Esophagus muscularis mucosa (tissue), 4 donors: ENCODE measurements at regions not wholly inside any gene's neighbourhood (a gene's known extent, or its start where the extent isn't known, plus 50 kb on each side); places are given as distances from the start of the nearest gene placed in this dataset.

Experiments used
- DNase-seq: peaks from one replicate; pipeline ENCODE4 v3.0.0-alpha.2; 2017; ENCODE audit errors: extremely low spot score
- H3K27ac ChIP-seq, 4 donors: fragments of 200-600 bp; sonication (generic); replicated peaks in 1 of 4; 1 replicate in 3 of 4; 2 replicates in 1 of 4; pipeline ENCODE4 v1.5.1; 2016 to 2019; ENCODE audit warnings: mild to moderate bottlenecking in 1 of 4
- H3K27me3 ChIP-seq, 4 donors: fragments of 200-600 bp; sonication (generic); one replicate each; pipeline versions ENCODE4 v1.5.1 to v1.6.0; 2016 to 2019
- H3K36me3 ChIP-seq, 4 donors: fragments of 200-600 bp; sonication (generic); one replicate each; pipeline ENCODE4 v1.5.1; 2016 to 2019
- H3K4me1 ChIP-seq, 4 donors: fragments of 200-600 bp; sonication (generic); one replicate each; pipeline ENCODE4 v1.5.1; 2016 to 2019
- H3K4me3 ChIP-seq, 4 donors: fragments of 200-600 bp; sonication (generic); 1 replicate in 2 of 4; 2 replicates in 2 of 4; pipeline ENCODE4 v1.5.1; 2016 to 2019; ENCODE audit warnings: mild to moderate bottlenecking in 4 of 4, moderate library complexity in 1 of 4
- H3K9me3 ChIP-seq, 4 donors: fragments of 200-600 bp; sonication (generic); 1 replicate in 3 of 4; 2 replicates in 1 of 4; pipeline ENCODE4 v1.5.1; 2016 to 2019
- CTCF ChIP-seq, 3 experiments: fragments of 200-600 bp in 2 of 3; fragments of 450-650 bp in 1 of 3; sonication (generic) in 2 of 3; IDR thresholded peaks; one replicate each; pipeline ENCODE4 v1.5.1; 2017 to 2019; ENCODE audit warnings: antibody characterized with exemption in 3 of 3, mild to moderate bottlenecking in 2 of 3, moderate library complexity in 1 of 3
- EP300 ChIP-seq: sonication (generic); formaldehyde crosslinking; IDR thresholded peaks from one replicate; pipeline ENCODE4 v1.6.1; 2017; ENCODE audit warnings: antibody characterized with exemption
- POLR2A ChIP-seq: fragments of 450-650 bp; IDR thresholded peaks from one replicate; pipeline ENCODE4 v1.6.1; 2017; ENCODE audit warnings: antibody characterized with exemption, moderate library complexity, mild to moderate bottlenecking, low read depth
- POLR2AphosphoS5 ChIP-seq, 2 donors: sonication (generic); formaldehyde crosslinking; IDR thresholded peaks; one replicate each; pipeline ENCODE4 v1.6.1; 2017; ENCODE audit warnings: antibody characterized with exemption in 2 of 2
- WGBS: methylation state at CpG from one replicate; pipeline ENCODE4 v1.1.5; 2018; 5-methylcytosine and 5-hydroxymethylcytosine counted together
- intact Hi-C: fragments of 100-400 bp; cut with DNase I; formaldehyde crosslinking; loops from one replicate; pipeline ENCODE4 v1.15.1; 2023

- DNase-seq = no peak
- Histone ChIP-seq H3K4me1 (no peaks in the 10 kb centered on the region), H3K9me3 (no peaks in the 10 kb centered on the region), H3K27me3 (no peaks in the 10 kb centered on the region), H3K4me3 (no peak overlapping the region), H3K27ac (no peak overlapping the region), H3K36me3 (no peaks in the 10 kb centered on the region)
- intact Hi-C loops = no loop called here
- TF ChIP-seq CTCF (IDR thresholded peaks at IDR 0.05) (no peak), POLR2AphosphoS5 (IDR thresholded peaks at IDR 0.05) (no peak), POLR2A (no peak), EP300 (no peak)
- 92% methylated on average over 7 of the region's 7 CpGs for WGBS
Measured at GRCh38 chr2:236767941-236768340, 198.3 kb downstream of the ACKR3 start.

- WGBS = 83% methylated on average over 4 of the region's 4 CpGs
- intact Hi-C loops = no loop called here
- H3K36me3 ChIP-seq = no peaks in the 10 kb centered on the region
- H3K4me3 ChIP-seq = no peak overlapping the region
- no peaks in the 10 kb centered on the region for H3K4me1 ChIP-seq
- H3K9me3 ChIP-seq = no peaks in the 10 kb centered on the region
- DNase-seq = no peak
- H3K27ac ChIP-seq = no peak overlapping the region
- TF ChIP-seq POLR2A (no peak), POLR2AphosphoS5 (IDR thresholded peaks at IDR 0.05) (no peak), EP300 (no peak), CTCF (IDR thresholded peaks at IDR 0.05) (no peak)
- H3K27me3 ChIP-seq = no peaks in the 10 kb centered on the region
Measured at GRCh38 chr2:236768393-236769140, 198.9 kb downstream of the ACKR3 start.

GRCh38 chr2:236769981-236770671, 200.5 kb downstream of the ACKR3 start:
- intact Hi-C loops = no loop called here

GRCh38 chr2:236772220-236772837, 202.7 kb downstream of the ACKR3 start:
- 85% methylated on average over 17 of the region's 17 CpGs for WGBS
- no peak for DNase-seq
- TF ChIP-seq POLR2A (no peak), EP300 (no peak), POLR2AphosphoS5 (IDR thresholded peaks at IDR 0.05) (no peak), CTCF (IDR thresholded peaks at IDR 0.05) (no peak)

More at GRCh38 chr2:236769981-236770671, 200.5 kb downstream of the ACKR3 start:
- 67% methylated on average over 9 of the region's 9 CpGs for WGBS
- H3K4me3 ChIP-seq = no peak overlapping the region
- DNase-seq = no peak
- H3K36me3 ChIP-seq = no peaks in the 10 kb centered on the region
- TF ChIP-seq POLR2AphosphoS5 (IDR thresholded peaks at IDR 0.05) (no peak), POLR2A (no peak), EP300 (no peak), CTCF (IDR thresholded peaks at IDR 0.05) (no peak)
- no peak overlapping the region for H3K27ac ChIP-seq
- H3K9me3 ChIP-seq = no peaks in the 10 kb centered on the region
- no peaks in the 10 kb centered on the region for H3K27me3 ChIP-seq
- H3K4me1 ChIP-seq = no peaks in the 10 kb centered on the region

More at GRCh38 chr2:236772220-236772837, 202.7 kb downstream of the ACKR3 start:
- no peak overlapping the region for H3K4me3 ChIP-seq
- no peaks in the 10 kb centered on the region for H3K36me3 ChIP-seq
- H3K9me3 ChIP-seq = no peaks in the 10 kb centered on the region
- intact Hi-C loops = no loop called here
- no peaks in the 10 kb centered on the region for H3K27me3 ChIP-seq
- H3K27ac ChIP-seq = no peak overlapping the region
- no peaks in the 10 kb centered on the region for H3K4me1 ChIP-seq
